Caco-2 (cell line): ENCODE measurements at regions not wholly inside any gene's neighbourhood (a gene's known extent, or its start where the extent isn't known, plus 50 kb on each side); places are given as distances from the start of the nearest gene placed in this dataset.

Source experiments
- BruUV-seq: library from RNA; stranded (reverse); fragments of 400-500 nt; replicated peaks from 2 replicates; lab custom pipeline; 2021; lab: Mats Ljungman, UMichigan
- CTCF ChIA-PET: fragments of 300-600 bp; sonication (Branson Sonifier 250); formaldehyde crosslinking; loops from one replicate; lab custom pipeline; 2022; ENCODE audit warnings: antibody characterized with exemption; lab: Charles Lee
- POLR2A ChIA-PET: fragments of 300-600 bp; sonication (Branson Sonifier 250); formaldehyde crosslinking; loops from one replicate; lab custom pipeline; 2022; ENCODE audit warnings: antibody characterized with exemption; lab: Charles Lee
- DNase-seq, 2 experiments: peaks; one replicate each; pipeline versions ENCODE4 v3.0.0 to v3.0.0-alpha.2; 2020 to 2022
- H3K27me3 ChIP-seq: replicated peaks from 2 replicates; pipeline ENCODE4 v1.6.0; 2011; ENCODE audit warnings: low read length; ENCODE audit not compliant: control insufficient read depth, insufficient read depth
- H3K36me3 ChIP-seq: 2 replicates; pipeline ENCODE4 v1.5.1; 2011; ENCODE audit warnings: low read length; ENCODE audit not compliant: control insufficient read depth, insufficient read depth
- H3K4me1 ChIP-seq: fragments of 250-450 bp; sonication (Bioruptor Pico); 2 replicates; pipeline ENCODE4 v1.5.1; 2020; ENCODE audit warnings: mild to moderate bottlenecking
- H3K4me3 ChIP-seq: 2 replicates; pipeline ENCODE4 v1.5.1; 2011; ENCODE audit warnings: low read depth, mild to moderate bottlenecking, control low read depth, low read length
- H3K9me3 ChIP-seq: fragments of 250-450 bp; sonication (Bioruptor Pico); 2 replicates; pipeline ENCODE4 v1.5.1; 2020; ENCODE audit warnings: mild to moderate bottlenecking, moderate library complexity
- H3K27ac Mint-ChIP-seq: one replicate; pipeline ENCODE4 v1.8.0; 2022; ENCODE audit warnings: mixed read lengths; ENCODE audit not compliant: unreplicated experiment
- H3K27me3 Mint-ChIP-seq: one replicate; pipeline ENCODE4 v1.8.0; 2022; ENCODE audit warnings: mixed read lengths; ENCODE audit not compliant: insufficient read depth, unreplicated experiment
- H3K36me3 Mint-ChIP-seq: one replicate; pipeline ENCODE4 v1.8.0; 2022; ENCODE audit warnings: mild to moderate bottlenecking, mixed read lengths; ENCODE audit not compliant: insufficient read depth, unreplicated experiment
- H3K4me1 Mint-ChIP-seq: one replicate; pipeline ENCODE4 v1.8.0; 2022; ENCODE audit warnings: low read depth, mixed read lengths; ENCODE audit not compliant: unreplicated experiment
- H3K4me3 Mint-ChIP-seq: one replicate; pipeline ENCODE4 v1.8.0; 2022; ENCODE audit warnings: mild to moderate bottlenecking, moderate library complexity, mixed read lengths; ENCODE audit not compliant: unreplicated experiment
- H3K9me3 Mint-ChIP-seq: one replicate; pipeline ENCODE4 v1.8.0; 2022; ENCODE audit warnings: mixed read lengths; ENCODE audit not compliant: unreplicated experiment
- CTCF ChIP-seq, 2 experiments: fragments of 200-600 bp in 1 of 2; IDR thresholded peaks; 1 replicate in 1 of 2; 2 replicates in 1 of 2; pipeline versions ENCODE4 v1.5.1 to v1.8.0; 2011 to 2022; ENCODE audit warnings: antibody characterized with exemption in 1 of 2, control low read depth in 1 of 2, inconsistent platforms in 1 of 2, low read depth in 1 of 2, low read length in 1 of 2, mild to moderate bottlenecking in 1 of 2, moderate library complexity in 1 of 2; ENCODE audit not compliant: insufficient read depth in 1 of 2, severe bottlenecking in 1 of 2, unreplicated experiment in 1 of 2
- intact Hi-C: fragments of 100-400 bp; cut with micrococcal nuclease; formaldehyde crosslinking; loops from one replicate; pipeline ENCODE4 v1.10.0; 2022; ENCODE audit not compliant: unreplicated experiment

- DNase-seq: no peak
- H3K27me3 Mint-ChIP-seq: peaks cover 4% of the 10 kb centered on the region
- no peak for TF ChIP-seq CTCF (IDR thresholded peaks at IDR 0.05; ENCODE audit: insufficient read depth in 1 of 2, low read depth in 1 of 2, low read length in 1 of 2, severe bottlenecking in 1 of 2, unreplicated experiment in 1 of 2)
- Histone ChIP-seq H3K27me3 (no peaks in the 10 kb centered on the region), H3K4me3 (no peak overlapping the region), H3K4me1 (no peaks in the 10 kb centered on the region), H3K9me3 (no peaks in the 10 kb centered on the region), H3K36me3 (no peaks in the 10 kb centered on the region)
- BruUV-seq: no TSS peak
- H3K36me3 Mint-ChIP-seq: no peaks in the 10 kb centered on the region
- ChIA-PET POLR2A (no interaction called here), CTCF (no interaction called here)
- no peak overlapping the region for H3K27ac Mint-ChIP-seq
- H3K9me3 Mint-ChIP-seq: peaks cover 2% of the 10 kb centered on the region
- no peaks in the 10 kb centered on the region for H3K4me1 Mint-ChIP-seq
- no peak overlapping the region for H3K4me3 Mint-ChIP-seq
- intact Hi-C loops: no loop called here
Measured at GRCh38 chr7:41590986-41591385, 111.9 kb downstream of the INHBA start.

GRCh38 chr7:41588341-41588740 is 114.5 kb downstream of the INHBA start:
- POLR2A ChIA-PET: no interaction called here
- no peak for DNase-seq

GRCh38 chr7:41586931-41587640 is 115.8 kb downstream of the INHBA start:
- no peaks in the 10 kb centered on the region for H3K36me3 ChIP-seq
- no peak for DNase-seq
- no peaks in the 10 kb centered on the region for H3K9me3 ChIP-seq
- ChIA-PET POLR2A (no interaction called here), CTCF (interaction anchor here (0.6 kb wide), 1 partner anchor 91 kb away, joined by 4 read pairs; no protein-coding TSS in a partner anchor)
- no peaks in the 10 kb centered on the region for H3K4me1 ChIP-seq
- Mint-ChIP-seq H3K27me3 (peaks cover 2% of the 10 kb centered on the region), H3K4me3 (no peak overlapping the region), H3K4me1 (no peaks in the 10 kb centered on the region), H3K9me3 (no peaks in the 10 kb centered on the region), H3K36me3 (no peaks in the 10 kb centered on the region), H3K27ac (no peak overlapping the region)
- no peak for TF ChIP-seq CTCF (IDR thresholded peaks at IDR 0.05; ENCODE audit: insufficient read depth in 1 of 2, low read depth in 1 of 2, low read length in 1 of 2, severe bottlenecking in 1 of 2, unreplicated experiment in 1 of 2)
- no peak overlapping the region for H3K4me3 ChIP-seq
- H3K27me3 ChIP-seq: no peaks in the 10 kb centered on the region
- intact Hi-C loops: no loop called here
- no TSS peak for BruUV-seq

More at GRCh38 chr7:41588341-41588740, 114.5 kb downstream of the INHBA start:
- peaks cover 2% of the 10 kb centered on the region for H3K27me3 Mint-ChIP-seq
- H3K9me3 Mint-ChIP-seq: no peaks in the 10 kb centered on the region
- no peak for TF ChIP-seq CTCF (IDR thresholded peaks at IDR 0.05; ENCODE audit: insufficient read depth in 1 of 2, low read depth in 1 of 2, low read length in 1 of 2, severe bottlenecking in 1 of 2, unreplicated experiment in 1 of 2)
- no peaks in the 10 kb centered on the region for H3K4me1 ChIP-seq
- H3K9me3 ChIP-seq: no peaks in the 10 kb centered on the region
- H3K27me3 ChIP-seq: no peaks in the 10 kb centered on the region
- no peak overlapping the region for H3K4me3 ChIP-seq
- no peaks in the 10 kb centered on the region for H3K36me3 ChIP-seq
- H3K36me3 Mint-ChIP-seq: no peaks in the 10 kb centered on the region
- H3K4me1 Mint-ChIP-seq: no peaks in the 10 kb centered on the region
- CTCF ChIA-PET: no interaction called here
- intact Hi-C loops: no loop called here
- H3K27ac Mint-ChIP-seq: no peak overlapping the region
- no TSS peak for BruUV-seq
- H3K4me3 Mint-ChIP-seq: no peak overlapping the region
